ENCODE measurements at regions not wholly inside any gene's neighbourhood (a gene's known extent, or its start where the extent isn't known, plus 50 kb on each side); places are given as distances from the start of the nearest gene placed in this dataset.

DNA sequence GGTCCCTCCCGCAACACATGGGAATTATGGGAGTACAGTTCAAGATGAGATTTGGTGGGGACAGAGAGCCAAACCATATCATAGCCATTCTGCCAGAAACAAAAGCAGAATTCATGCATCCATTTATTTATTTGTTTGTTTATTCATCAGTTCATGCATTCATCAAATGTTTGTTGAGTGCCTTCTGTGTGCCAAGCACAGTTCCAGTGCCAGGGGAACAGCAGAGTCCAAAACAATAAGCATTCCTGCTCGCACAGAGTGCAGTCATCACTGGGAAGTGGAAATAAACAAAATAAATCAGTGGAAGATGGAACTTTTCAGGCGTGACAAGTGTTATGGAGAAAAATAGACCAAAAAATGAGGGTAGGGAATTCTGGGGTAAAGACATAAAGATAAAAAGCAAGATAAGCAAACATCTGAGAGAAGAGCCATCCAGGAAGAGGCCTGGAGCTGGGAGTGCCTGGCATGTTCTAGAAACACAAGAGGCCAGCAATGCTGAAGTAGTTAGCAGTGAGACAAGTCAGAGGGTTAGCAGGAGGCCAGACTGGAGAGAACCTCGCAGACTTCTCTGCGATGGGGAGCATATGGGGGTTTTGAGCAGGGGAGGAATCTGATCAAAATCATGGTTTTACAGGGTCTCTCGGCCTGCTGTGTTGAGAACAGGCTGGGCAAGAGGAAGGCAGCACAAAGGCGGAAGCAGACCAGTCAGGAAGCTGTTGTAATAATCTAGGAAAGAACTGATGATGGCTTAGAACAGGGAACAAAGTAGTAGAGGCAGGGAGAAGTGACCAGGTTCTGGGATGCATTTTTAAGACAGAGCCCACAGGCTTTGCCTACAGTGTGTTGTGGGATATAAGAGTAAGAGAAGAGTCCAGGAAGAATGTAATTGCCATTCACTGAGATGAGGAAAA lies 113.2 kb downstream of the GLUL start:
- TF ChIP-seq CTCF (IDR thresholded peaks at IDR 0.05; ENCODE audit: low read length) (no peak), EZH2 (IDR thresholded peaks at IDR 0.05; ENCODE audit: borderline replicate concordance, low read length) (no peak)

Data from OCI-LY1 (cell line).